Body of pancreas (tissue), 4 donors: ENCODE measurements at regions not wholly inside any gene's neighbourhood (a gene's known extent, or its start where the extent isn't known, plus 50 kb on each side); places are given as distances from the start of the nearest gene placed in this dataset.

ENCODE experiments used
- POLR2A ChIP-seq, 3 donors: fragments of 450-650 bp; IDR thresholded peaks; one replicate each; pipeline ENCODE4 v1.6.1; 2016; ENCODE audit warnings: antibody characterized with exemption in 3 of 3, mild to moderate bottlenecking in 2 of 3
- TF ChIP-seq, protein P1 (sequence below), 7 experiments: fragments of 450-650 bp in 4 of 7; fragments of 200-600 bp in 3 of 7; sonication (generic) in 3 of 7; IDR thresholded peaks; one replicate each; pipeline ENCODE4 v1.5.1; 2016 to 2019; ENCODE audit warnings: antibody characterized with exemption in 7 of 7

DNA sequence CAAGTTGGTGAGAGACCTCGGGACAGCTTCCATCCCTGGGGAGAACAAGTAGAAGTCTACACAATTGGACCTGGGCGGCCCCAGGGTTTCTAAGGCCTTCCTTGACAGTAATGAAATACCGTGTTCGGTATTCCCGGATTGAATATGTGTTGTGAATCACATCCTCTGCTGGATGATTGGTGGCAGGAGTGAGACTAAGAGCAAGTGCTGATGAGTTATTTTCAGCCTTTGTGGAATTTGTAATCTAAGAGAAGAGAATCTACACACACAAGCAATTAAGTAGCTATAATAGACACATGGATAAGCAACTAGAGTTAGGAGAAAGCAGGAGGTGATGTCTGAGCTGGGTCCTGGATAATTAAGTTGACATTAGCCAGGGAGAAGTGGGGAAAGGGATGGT, 64.8 kb upstream of the VWC2 start:
- TF ChIP-seq, protein P1, sequence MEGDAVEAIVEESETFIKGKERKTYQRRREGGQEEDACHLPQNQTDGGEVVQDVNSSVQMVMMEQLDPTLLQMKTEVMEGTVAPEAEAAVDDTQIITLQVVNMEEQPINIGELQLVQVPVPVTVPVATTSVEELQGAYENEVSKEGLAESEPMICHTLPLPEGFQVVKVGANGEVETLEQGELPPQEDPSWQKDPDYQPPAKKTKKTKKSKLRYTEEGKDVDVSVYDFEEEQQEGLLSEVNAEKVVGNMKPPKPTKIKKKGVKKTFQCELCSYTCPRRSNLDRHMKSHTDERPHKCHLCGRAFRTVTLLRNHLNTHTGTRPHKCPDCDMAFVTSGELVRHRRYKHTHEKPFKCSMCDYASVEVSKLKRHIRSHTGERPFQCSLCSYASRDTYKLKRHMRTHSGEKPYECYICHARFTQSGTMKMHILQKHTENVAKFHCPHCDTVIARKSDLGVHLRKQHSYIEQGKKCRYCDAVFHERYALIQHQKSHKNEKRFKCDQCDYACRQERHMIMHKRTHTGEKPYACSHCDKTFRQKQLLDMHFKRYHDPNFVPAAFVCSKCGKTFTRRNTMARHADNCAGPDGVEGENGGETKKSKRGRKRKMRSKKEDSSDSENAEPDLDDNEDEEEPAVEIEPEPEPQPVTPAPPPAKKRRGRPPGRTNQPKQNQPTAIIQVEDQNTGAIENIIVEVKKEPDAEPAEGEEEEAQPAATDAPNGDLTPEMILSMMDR (IDR thresholded peaks at IDR 0.05) = no peak
- TF ChIP-seq POLR2A (IDR thresholded peaks at IDR 0.05) = no peak
